ENCODE measurements at regions not wholly inside any gene's neighbourhood (a gene's known extent, or its start where the extent isn't known, plus 50 kb on each side); places are given as distances from the start of the nearest gene placed in this dataset.
"Not testable (repeated sequence)": the region's sequence is repeated elsewhere in the genome, so short reads cannot be mapped to it uniquely, and the experiment has no call there.

GRCh38 chr3:17905996-17906395, 163.6 kb upstream of the TBC1D5 start:
- intact Hi-C loops (cut with DNase I), result no loop called here
- peak in 8 of 42 donors; percentile 2 to 44 (median 12) for DNase-seq

GRCh38 chr3:17901893-17902292, 159.5 kb upstream of the TBC1D5 start:
- no peak for DNase-seq
- intact Hi-C loops (cut with DNase I), result no loop called here

- DNase-seq, result peak in 28 of 42 donors; percentile 9 to 57 (median 24)
- intact Hi-C loops (cut with DNase I), result no loop called here
Measured at GRCh38 chr3:17894434-17895060, 152.1 kb upstream of the TBC1D5 start.

- DNase-seq, result no peak
- intact Hi-C loops (cut with DNase I), result no loop called here
Measured at GRCh38 chr3:17891139-17891856, 148.9 kb upstream of the TBC1D5 start.

- DNase-seq, result no peak
- intact Hi-C loops (cut with DNase I), result no loop called here
Measured at GRCh38 chr3:17885986-17886385, 143.6 kb upstream of the TBC1D5 start.

GRCh38 chr3:17882981-17883380, 140.6 kb upstream of the TBC1D5 start:
- intact Hi-C loops (cut with DNase I), result no loop called here
- no peak for DNase-seq

GRCh38 chr3:17877299-17877698, 134.9 kb upstream of the TBC1D5 start:
- no peak for DNase-seq
- intact Hi-C loops (cut with DNase I), result no loop called here

GRCh38 chr3:17874636-17875035, 132.2 kb upstream of the TBC1D5 start:
- DNase-seq, result no peak
- intact Hi-C loops (cut with DNase I), result no loop called here

GRCh38 chr3:17872457-17872856, 130.0 kb upstream of the TBC1D5 start:
- DNase-seq, result no peak
- intact Hi-C loops (cut with DNase I), result no loop called here

- intact Hi-C loops (cut with DNase I), result no loop called here
- no peak for DNase-seq
Measured at GRCh38 chr3:17865631-17866030, 123.2 kb upstream of the TBC1D5 start.

- intact Hi-C loops (cut with DNase I), result no loop called here
- no peak for DNase-seq
Measured at GRCh38 chr3:17861476-17861875, 119.0 kb upstream of the TBC1D5 start.

- intact Hi-C loops (cut with DNase I); DNase-seq: not testable (repeated sequence)
Measured at GRCh38 chr3:17860840-17861471, 118.5 kb upstream of the TBC1D5 start.

GRCh38 chr3:17852217-17852616, 109.8 kb upstream of the TBC1D5 start:
- intact Hi-C loops (cut with DNase I), result no loop called here
- no peak for DNase-seq

- intact Hi-C loops (cut with DNase I), result no loop called here
- DNase-seq, result no peak
Measured at GRCh38 chr3:17850448-17850847, 108.0 kb upstream of the TBC1D5 start.

GRCh38 chr3:17848102-17848501, 105.7 kb upstream of the TBC1D5 start:
- no peak for DNase-seq
- intact Hi-C loops (cut with DNase I), result loop anchor here (10.0 kb wide), 1 partner anchor 593 kb away; no protein-coding TSS in a partner anchor

GRCh38 chr3:17847156-17847555, 104.7 kb upstream of the TBC1D5 start:
- intact Hi-C loops (cut with DNase I), result loop anchor here (10.0 kb wide), 1 partner anchor 592 kb away; no protein-coding TSS in a partner anchor

GRCh38 chr3:17846466-17846865, 104.0 kb upstream of the TBC1D5 start:
- intact Hi-C loops (cut with DNase I), result loop anchor here (10.0 kb wide), 1 partner anchor 592 kb away; no protein-coding TSS in a partner anchor

More at GRCh38 chr3:17847156-17847555, 104.7 kb upstream of the TBC1D5 start:
- DNase-seq, result no peak

GRCh38 chr3:17845026-17845812, 102.8 kb upstream of the TBC1D5 start:
- no peak for DNase-seq
- intact Hi-C loops (cut with DNase I), result loop anchor here (10.0 kb wide), 1 partner anchor 590 kb away; no protein-coding TSS in a partner anchor

More at GRCh38 chr3:17846466-17846865, 104.0 kb upstream of the TBC1D5 start:
- DNase-seq, result no peak

GRCh38 chr3:17844236-17844635, 101.8 kb upstream of the TBC1D5 start:
- intact Hi-C loops (cut with DNase I), result loop anchor here (5.0 to 10.0 kb wide), 2 partner anchors 412 to 589 kb away; no protein-coding TSS in a partner anchor
- no peak for DNase-seq

Data from head of caudate nucleus (tissue), 42 donors.